SIG-M5 treated with dmso at 0.1 percent for 504 hours (cell line): ENCODE measurements at regions not wholly inside any gene's neighbourhood (a gene's known extent, or its start where the extent isn't known, plus 50 kb on each side); places are given as distances from the start of the nearest gene placed in this dataset.
"Not testable (repeated sequence)": the region's sequence is repeated elsewhere in the genome, so short reads cannot be mapped to it uniquely, and the experiment has no call there.

ENCODE experiments used
- DNase-seq: peaks from one replicate; lab custom pipeline; 2025; ENCODE audit not compliant: unreplicated experiment; lab: John Stamatoyannopoulos, UW

GRCh38 chr21:35198982-35199732 is 150.1 kb upstream of the RUNX1 start:
- no peak for DNase-seq

- no peak for DNase-seq
Measured at GRCh38 chr21:35198565-35198964, 149.5 kb upstream of the RUNX1 start.

GRCh38 chr21:35197992-35198431 is 148.9 kb upstream of the RUNX1 start:
- no peak for DNase-seq

GRCh38 chr21:35197191-35197590 is 148.1 kb upstream of the RUNX1 start:
- DNase-seq: no peak

- no peak for DNase-seq
Measured at GRCh38 chr21:35196128-35196527, 147.0 kb upstream of the RUNX1 start.

GRCh38 chr21:35195232-35195631 is 146.1 kb upstream of the RUNX1 start:
- DNase-seq: no peak

GRCh38 chr21:35191754-35192153 is 142.7 kb upstream of the RUNX1 start:
- DNase-seq: no peak

- DNase-seq: no peak
Measured at GRCh38 chr21:35191128-35191527, 142.0 kb upstream of the RUNX1 start.

GRCh38 chr21:35190201-35190701 is 141.1 kb upstream of the RUNX1 start:
- no peak for DNase-seq

- no peak for DNase-seq
Measured at GRCh38 chr21:35189077-35189863, 140.2 kb upstream of the RUNX1 start.

GRCh38 chr21:35183389-35183788 is 134.3 kb upstream of the RUNX1 start:
- not testable (repeated sequence) for DNase-seq

GRCh38 chr21:35179990-35180540 is 131.0 kb upstream of the RUNX1 start:
- no peak for DNase-seq

GRCh38 chr21:35178827-35179226 is 129.7 kb upstream of the RUNX1 start:
- DNase-seq: no peak

GRCh38 chr21:35178098-35178497 is 129.0 kb upstream of the RUNX1 start:
- no peak for DNase-seq

GRCh38 chr21:35172231-35172630 is 123.1 kb upstream of the RUNX1 start:
- DNase-seq: no peak

- no peak for DNase-seq
Measured at GRCh38 chr21:35171385-35171784, 122.3 kb upstream of the RUNX1 start.

GRCh38 chr21:35170818-35171217 is 121.7 kb upstream of the RUNX1 start:
- DNase-seq: no peak

- DNase-seq: no peak
Measured at GRCh38 chr21:35170244-35170643, 121.1 kb upstream of the RUNX1 start.

GRCh38 chr21:35169574-35169973 is 120.5 kb upstream of the RUNX1 start:
- DNase-seq: no peak

GRCh38 chr21:35168735-35169134 is 119.6 kb upstream of the RUNX1 start:
- no peak for DNase-seq

GRCh38 chr21:35164971-35165483 is 115.9 kb upstream of the RUNX1 start:
- DNase-seq: no peak

- no peak for DNase-seq
Measured at GRCh38 chr21:35164380-35164779, 115.3 kb upstream of the RUNX1 start.
